GM06990 (cell line): ENCODE measurements at regions not wholly inside any gene's neighbourhood (a gene's known extent, or its start where the extent isn't known, plus 50 kb on each side); places are given as distances from the start of the nearest gene placed in this dataset.

ENCODE experiments used
- DNase-seq: peaks from one replicate; pipeline ENCODE4 v3.0.0-alpha.2; 2011; ENCODE audit not compliant: insufficient read length; ENCODE audit errors: extremely low read depth
- H3K27me3 ChIP-seq: replicated peaks from 2 replicates; pipeline ENCODE4 v1.6.0; 2011; ENCODE audit warnings: low read length; ENCODE audit not compliant: control insufficient read depth, insufficient read depth
- H3K36me3 ChIP-seq: 2 replicates; pipeline ENCODE4 v1.5.1; 2011; ENCODE audit warnings: low read length; ENCODE audit not compliant: control insufficient read depth, insufficient read depth
- H3K4me3 ChIP-seq: replicated peaks from 2 replicates; pipeline ENCODE4 v1.5.1; 2011; ENCODE audit warnings: low read depth, mild to moderate bottlenecking, control low read depth, low read length
- TF ChIP-seq, protein P1 (sequence below): IDR thresholded peaks from 2 replicates; pipeline ENCODE4 v1.5.1; 2011; ENCODE audit warnings: low read length, control low read depth, mild to moderate bottlenecking, inconsistent platforms; ENCODE audit not compliant: insufficient read depth, poor library complexity, severe bottlenecking

DNA sequence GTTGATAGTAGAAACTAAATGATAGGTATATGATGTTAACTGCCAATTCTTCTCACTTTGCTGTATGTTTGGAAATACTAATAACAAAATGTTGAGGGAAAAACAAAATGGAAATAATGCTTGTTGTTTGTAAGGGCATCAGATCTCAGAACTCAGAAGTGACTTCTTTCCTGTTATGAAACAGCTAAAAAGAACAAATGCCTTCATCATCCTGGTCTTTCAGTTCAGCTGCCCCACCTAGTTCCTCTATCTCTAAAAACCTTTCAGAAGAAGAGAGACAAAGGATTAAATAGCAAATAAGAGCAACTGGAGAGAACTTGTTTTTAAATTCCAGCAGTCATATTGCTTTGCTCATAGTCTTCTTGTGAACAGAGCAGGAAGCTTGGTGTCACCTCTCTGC lies 345.3 kb upstream of the NCAM1 start:
- DNase-seq: no peak
- H3K4me3 ChIP-seq: no peak overlapping the region
- H3K36me3 ChIP-seq: no peaks in the 10 kb centered on the region
- no peaks in the 10 kb centered on the region for H3K27me3 ChIP-seq
- TF ChIP-seq, protein P1, sequence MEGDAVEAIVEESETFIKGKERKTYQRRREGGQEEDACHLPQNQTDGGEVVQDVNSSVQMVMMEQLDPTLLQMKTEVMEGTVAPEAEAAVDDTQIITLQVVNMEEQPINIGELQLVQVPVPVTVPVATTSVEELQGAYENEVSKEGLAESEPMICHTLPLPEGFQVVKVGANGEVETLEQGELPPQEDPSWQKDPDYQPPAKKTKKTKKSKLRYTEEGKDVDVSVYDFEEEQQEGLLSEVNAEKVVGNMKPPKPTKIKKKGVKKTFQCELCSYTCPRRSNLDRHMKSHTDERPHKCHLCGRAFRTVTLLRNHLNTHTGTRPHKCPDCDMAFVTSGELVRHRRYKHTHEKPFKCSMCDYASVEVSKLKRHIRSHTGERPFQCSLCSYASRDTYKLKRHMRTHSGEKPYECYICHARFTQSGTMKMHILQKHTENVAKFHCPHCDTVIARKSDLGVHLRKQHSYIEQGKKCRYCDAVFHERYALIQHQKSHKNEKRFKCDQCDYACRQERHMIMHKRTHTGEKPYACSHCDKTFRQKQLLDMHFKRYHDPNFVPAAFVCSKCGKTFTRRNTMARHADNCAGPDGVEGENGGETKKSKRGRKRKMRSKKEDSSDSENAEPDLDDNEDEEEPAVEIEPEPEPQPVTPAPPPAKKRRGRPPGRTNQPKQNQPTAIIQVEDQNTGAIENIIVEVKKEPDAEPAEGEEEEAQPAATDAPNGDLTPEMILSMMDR: no peak

DNA sequence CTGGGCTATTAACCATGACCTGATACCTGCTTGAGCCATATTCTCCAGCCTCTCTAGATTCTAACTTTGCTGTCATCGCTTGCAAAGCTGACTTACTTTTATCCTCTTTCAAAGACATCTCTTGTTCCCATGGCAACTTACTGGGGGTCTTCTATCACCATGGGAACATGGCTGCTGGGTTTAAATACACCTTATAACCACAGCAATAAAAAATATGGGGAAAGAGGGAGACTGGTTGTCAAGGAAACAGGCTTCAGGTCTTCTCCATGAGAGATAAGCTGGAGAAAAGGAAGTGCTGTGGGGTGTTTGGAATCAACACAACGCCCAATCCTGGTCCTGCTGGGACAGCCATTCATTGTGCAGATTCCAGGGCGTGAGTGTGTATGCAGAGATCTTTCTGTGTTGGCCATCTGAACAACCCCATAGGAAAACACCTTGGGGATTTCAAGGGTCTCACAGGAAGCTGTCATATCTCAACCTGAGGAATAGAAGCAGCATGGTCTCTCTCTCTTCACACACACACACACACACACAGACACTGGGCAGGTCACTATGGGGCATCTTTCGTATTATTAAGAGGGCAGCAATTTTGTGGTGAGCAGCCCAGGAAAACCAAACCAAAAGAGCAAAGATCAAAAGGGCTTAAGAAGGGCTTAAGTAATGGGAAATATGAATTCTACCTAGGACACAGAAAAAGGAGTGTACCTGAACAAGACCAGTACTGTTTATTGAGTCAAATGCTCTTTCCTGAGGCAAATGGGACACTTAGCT lies 344.7 kb upstream of the NCAM1 start:
- H3K4me3 ChIP-seq: no peak overlapping the region
- H3K36me3 ChIP-seq: no peaks in the 10 kb centered on the region
- no peak for DNase-seq
- no peaks in the 10 kb centered on the region for H3K27me3 ChIP-seq
- TF ChIP-seq, protein P1: no peak

GRCh38 chr11:112617098-112617425 lies 344.2 kb upstream of the NCAM1 start:
- Histone ChIP-seq H3K27me3 (no peaks in the 10 kb centered on the region), H3K4me3 (no peak overlapping the region), H3K36me3 (no peaks in the 10 kb centered on the region)
- TF ChIP-seq, protein P1: no peak
- no peak for DNase-seq

DNA sequence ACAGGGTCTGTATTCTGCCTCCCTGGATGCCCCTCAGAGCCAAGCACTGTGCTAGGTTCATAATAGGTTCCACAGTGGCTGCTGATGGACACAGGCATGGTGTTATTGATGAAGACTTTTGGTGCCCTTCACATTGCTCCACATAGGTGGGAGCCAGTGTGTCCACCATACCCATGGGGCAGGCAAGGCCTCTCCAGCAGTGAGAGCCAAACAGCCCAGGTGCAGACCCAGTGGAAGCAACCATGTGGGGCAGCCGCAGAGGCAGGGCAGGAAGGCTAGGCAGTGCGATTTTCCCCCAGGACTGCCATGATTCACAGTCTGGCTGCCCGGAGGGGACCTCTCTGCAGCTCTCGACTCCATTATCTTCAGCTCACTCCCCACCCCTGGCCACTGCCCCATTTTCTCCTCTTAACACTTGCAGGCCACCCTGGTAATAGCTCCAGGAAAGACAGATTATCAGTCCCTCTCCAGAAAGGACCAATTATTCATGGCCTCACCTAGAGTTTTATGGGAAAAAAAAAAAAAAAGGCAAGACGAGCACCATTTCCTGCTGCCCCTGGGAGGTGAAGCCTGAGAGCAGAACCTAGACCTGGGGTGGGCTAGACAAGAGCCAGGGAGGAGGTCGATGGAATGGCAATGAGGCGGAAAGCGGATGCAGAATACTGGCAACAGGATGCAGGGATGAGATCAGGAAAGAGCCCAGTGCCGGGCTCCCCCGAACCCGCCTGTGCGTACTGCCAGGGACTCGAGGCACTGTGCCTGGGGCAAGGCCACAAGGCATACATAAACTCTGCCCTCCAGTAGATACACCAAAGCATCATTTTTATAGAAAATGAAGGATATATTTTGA lies 343.0 kb upstream of the NCAM1 start:
- Histone ChIP-seq H3K27me3 (no peaks in the 10 kb centered on the region), H3K4me3 (no peak overlapping the region), H3K36me3 (no peaks in the 10 kb centered on the region)
- TF ChIP-seq, protein P1: no peak
- DNase-seq: no peak

GRCh38 chr11:112619106-112619505 lies 342.1 kb upstream of the NCAM1 start:
- DNase-seq: no peak
- H3K4me3 ChIP-seq: no peak overlapping the region
- no peaks in the 10 kb centered on the region for H3K27me3 ChIP-seq
- no peaks in the 10 kb centered on the region for H3K36me3 ChIP-seq
- TF ChIP-seq, protein P1: no peak
